D721Med (cell line): ENCODE measurements at regions not wholly inside any gene's neighbourhood (a gene's known extent, or its start where the extent isn't known, plus 50 kb on each side); places are given as distances from the start of the nearest gene placed in this dataset.

Source experiments
- DNase-seq: peaks from one replicate; pipeline ENCODE4 v3.0.0; 2011; ENCODE audit warnings: low spot score; ENCODE audit not compliant: insufficient read length
- FAIRE-seq: peaks from 2 replicates; lab custom pipeline; 2011; peaks lifted over from hg19 to GRCh38; lab: Jason Lieb, UNC
- TF ChIP-seq, protein P1 (sequence below): IDR thresholded peaks from 2 replicates; pipeline ENCODE4 v1.5.1; 2012; ENCODE audit warnings: mild to moderate bottlenecking, control low read depth; ENCODE audit not compliant: insufficient read depth; ENCODE audit errors: missing control alignments

- DNase-seq (no peak), FAIRE-seq (no peak)
- TF ChIP-seq, protein P1, sequence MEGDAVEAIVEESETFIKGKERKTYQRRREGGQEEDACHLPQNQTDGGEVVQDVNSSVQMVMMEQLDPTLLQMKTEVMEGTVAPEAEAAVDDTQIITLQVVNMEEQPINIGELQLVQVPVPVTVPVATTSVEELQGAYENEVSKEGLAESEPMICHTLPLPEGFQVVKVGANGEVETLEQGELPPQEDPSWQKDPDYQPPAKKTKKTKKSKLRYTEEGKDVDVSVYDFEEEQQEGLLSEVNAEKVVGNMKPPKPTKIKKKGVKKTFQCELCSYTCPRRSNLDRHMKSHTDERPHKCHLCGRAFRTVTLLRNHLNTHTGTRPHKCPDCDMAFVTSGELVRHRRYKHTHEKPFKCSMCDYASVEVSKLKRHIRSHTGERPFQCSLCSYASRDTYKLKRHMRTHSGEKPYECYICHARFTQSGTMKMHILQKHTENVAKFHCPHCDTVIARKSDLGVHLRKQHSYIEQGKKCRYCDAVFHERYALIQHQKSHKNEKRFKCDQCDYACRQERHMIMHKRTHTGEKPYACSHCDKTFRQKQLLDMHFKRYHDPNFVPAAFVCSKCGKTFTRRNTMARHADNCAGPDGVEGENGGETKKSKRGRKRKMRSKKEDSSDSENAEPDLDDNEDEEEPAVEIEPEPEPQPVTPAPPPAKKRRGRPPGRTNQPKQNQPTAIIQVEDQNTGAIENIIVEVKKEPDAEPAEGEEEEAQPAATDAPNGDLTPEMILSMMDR: no peak
These were observed 97.0 kb upstream of the MOCS2 start for GRCh38 chr5:53206562-53206961.

DNA sequence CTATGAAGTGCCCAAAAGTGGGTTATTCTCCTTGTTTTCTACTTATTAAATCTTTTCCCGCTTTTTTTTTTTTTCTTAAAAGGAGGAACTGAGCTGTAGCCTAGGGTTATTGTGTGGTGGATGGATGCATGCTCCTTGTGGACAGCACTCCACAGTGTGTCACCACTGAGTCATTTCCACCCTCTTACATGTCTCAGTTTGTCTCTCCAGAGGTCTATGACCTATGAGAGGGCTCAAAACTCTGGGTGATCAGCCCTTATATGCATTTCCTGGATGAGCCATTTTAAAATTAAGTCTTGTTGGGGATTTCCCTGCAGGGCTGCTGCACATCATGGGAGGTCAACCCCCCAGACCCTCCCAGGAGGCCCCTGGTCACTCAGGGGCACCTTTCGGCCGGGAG is 102.2 kb upstream of the MOCS2 start:
- TF ChIP-seq, protein P1: no peak
- DNase-seq (no peak), FAIRE-seq (no peak)

DNA sequence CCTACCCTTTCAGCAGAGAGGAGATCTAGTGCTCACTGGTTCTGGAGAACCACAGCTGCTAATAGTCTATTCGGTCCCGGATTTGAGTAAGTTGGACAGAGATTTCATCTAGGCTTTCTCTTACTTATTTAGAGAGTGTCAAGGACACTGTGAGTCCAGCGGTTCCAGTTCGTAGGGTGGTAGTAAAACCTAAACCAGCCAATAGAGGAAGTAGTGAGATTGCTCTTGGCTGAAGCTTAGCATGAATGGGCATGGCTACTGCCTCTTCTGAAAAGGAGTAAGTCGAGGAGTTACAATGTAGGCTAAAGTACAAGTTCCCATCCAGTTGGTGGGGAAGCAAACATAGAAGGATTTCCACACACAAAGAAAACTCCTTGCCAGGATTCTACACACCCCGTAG is 109.6 kb upstream of the MOCS2 start:
- FAIRE-seq (no peak), DNase-seq (no peak)
- TF ChIP-seq, protein P1: no peak

DNA sequence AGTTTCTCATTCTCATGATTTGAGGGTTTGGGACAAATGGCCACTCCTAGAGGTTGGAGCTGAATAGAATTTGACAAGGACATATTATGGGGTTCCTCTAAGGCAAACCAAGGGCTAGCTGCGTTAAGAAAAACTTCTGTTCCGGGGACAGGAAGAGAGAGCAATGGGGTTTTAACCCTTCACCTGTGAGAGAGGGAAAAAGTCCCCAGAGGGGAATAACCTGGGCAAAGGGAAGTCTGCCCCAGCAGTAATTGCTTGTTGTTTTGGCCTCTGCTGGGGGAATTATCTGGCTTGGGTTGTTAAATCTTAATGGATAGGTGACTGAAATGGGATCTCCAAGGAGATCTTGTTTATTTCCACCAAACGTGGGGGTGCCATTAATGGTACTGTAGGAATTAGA is 110.1 kb upstream of the MOCS2 start:
- TF ChIP-seq, protein P1: no peak
- DNase-seq (no peak), FAIRE-seq (no peak)

GRCh38 chr5:53233645-53234405 is 124.3 kb upstream of the MOCS2 start:
- DNase-seq (no peak), FAIRE-seq (no peak)
- TF ChIP-seq, protein P1: no peak

GRCh38 chr5:53236683-53237082 is 127.1 kb upstream of the MOCS2 start:
- FAIRE-seq (no peak), DNase-seq (no peak)
- TF ChIP-seq, protein P1: no peak

GRCh38 chr5:53237876-53238275 is 128.3 kb upstream of the MOCS2 start:
- TF ChIP-seq, protein P1: no peak
- FAIRE-seq: no peak

More at GRCh38 chr5:53237876-53238275, 128.3 kb upstream of the MOCS2 start:
- no peak for DNase-seq
